ENCODE measurements at regions not wholly inside any gene's neighbourhood (a gene's known extent, or its start where the extent isn't known, plus 50 kb on each side); places are given as distances from the start of the nearest gene placed in this dataset.

DNA sequence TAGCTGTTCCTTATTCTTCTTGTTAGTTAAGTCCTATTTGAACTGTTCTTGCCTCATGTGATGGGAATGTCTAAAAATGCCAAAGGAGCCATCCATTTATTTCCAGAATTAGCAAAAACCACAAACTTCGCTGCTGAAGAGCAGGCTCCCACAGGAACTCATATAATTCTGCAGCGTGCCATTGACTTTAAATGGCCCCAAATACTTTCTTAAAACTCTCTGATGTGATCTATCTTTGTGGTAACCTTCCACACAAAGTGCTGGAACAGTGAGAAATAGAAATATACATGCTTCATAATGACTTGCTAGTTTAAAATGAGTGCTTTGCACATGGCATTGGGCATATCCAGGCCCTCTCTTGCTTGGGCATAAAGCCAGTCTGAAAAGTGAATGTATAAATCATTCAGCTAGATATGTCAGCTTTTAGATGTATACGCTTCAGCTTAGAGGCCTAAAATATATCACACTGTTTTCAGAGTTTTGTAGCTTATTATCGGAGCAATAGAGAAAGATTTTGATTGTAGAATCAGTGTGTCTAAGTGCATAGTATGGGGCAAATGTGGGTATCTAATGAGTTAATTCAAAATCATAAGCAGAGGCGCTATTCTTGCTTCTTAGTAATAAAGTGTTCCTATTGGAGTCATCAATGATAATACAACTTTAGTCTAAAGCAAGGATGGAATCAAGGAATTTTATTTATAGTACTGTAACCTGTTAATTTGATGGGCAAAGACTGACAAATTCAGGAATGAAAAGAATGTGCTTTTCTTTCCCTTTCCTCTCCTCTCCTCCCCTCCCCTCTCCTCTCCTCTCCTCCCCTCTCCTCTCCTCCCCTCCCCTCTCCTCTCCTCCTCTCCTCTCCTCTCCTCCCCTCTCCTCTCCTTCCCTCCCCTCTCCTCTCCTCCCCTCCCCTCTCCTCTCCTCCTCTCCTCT is 392.2 kb upstream of the ZFP42 start:
- H3K4me1 Mint-ChIP-seq (ENCODE audit: low read depth), result no peaks in the 10 kb centered on the region
- no peaks in the 10 kb centered on the region for H3K27me3 Mint-ChIP-seq (ENCODE audit: low read depth)
- peaks cover 5% of the 10 kb centered on the region for H3K9me3 Mint-ChIP-seq
- DNase-seq (ENCODE audit: low spot score), result no peak
- no peak overlapping the region for H3K27ac Mint-ChIP-seq
- intact Hi-C loops (cut with micrococcal nuclease), result no loop called here
- no peak overlapping the region for H3K4me3 Mint-ChIP-seq (ENCODE audit: low read depth)
- no peaks in the 10 kb centered on the region for H3K36me3 Mint-ChIP-seq (ENCODE audit: low read depth)

DNA sequence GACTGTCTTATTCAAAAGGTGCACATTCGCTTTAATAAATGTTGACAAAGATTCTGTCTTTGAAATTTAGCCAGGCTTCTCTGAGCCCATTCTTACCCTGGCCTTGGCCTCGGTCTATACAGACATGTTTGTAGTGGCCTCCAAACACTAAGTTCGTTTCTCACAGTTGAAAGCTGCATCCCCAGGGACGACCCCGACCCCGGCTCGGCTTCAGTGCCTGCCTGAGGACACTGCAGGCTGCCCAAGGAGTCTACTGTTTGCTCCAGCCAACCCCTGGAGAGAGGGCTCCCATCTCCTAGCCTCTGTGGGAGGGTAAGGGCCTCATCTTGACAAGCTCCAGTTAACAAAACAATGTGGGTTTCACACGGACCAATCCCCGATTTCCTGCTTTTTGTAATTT is 390.6 kb upstream of the ZFP42 start:
- no peak overlapping the region for H3K27ac Mint-ChIP-seq
- no peaks in the 10 kb centered on the region for H3K36me3 Mint-ChIP-seq (ENCODE audit: low read depth)
- H3K27me3 Mint-ChIP-seq (ENCODE audit: low read depth), result no peaks in the 10 kb centered on the region
- no peaks in the 10 kb centered on the region for H3K4me1 Mint-ChIP-seq (ENCODE audit: low read depth)
- intact Hi-C loops (cut with micrococcal nuclease), result no loop called here
- H3K4me3 Mint-ChIP-seq (ENCODE audit: low read depth), result no peak overlapping the region
- DNase-seq (ENCODE audit: low spot score), result no peak
- H3K9me3 Mint-ChIP-seq, result no peaks in the 10 kb centered on the region

DNA sequence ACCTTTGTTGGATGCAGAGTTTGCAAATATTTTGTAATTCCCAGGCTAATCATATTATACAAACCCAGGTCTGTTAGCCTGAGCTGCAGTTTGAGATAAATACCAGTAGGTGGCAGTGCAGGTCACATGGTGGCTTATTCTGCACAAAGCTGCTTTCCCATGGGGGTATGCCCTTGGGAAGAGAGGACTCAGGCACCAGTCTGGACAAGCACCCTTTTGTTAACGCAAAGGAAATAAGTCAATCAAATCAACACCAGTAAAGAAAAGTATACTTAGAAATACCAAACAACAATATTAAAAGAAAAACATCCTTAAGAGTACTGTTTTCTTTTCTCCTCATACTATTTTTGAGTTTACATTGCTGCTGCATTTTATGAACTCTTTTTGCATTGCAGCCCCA is 389.0 kb upstream of the ZFP42 start:
- Mint-ChIP-seq H3K4me3 (ENCODE audit: low read depth) (no peak overlapping the region), H3K27me3 (ENCODE audit: low read depth) (no peaks in the 10 kb centered on the region), H3K36me3 (ENCODE audit: low read depth) (no peaks in the 10 kb centered on the region), H3K27ac (no peak overlapping the region), H3K9me3 (peaks cover 4% of the 10 kb centered on the region), H3K4me1 (ENCODE audit: low read depth) (no peaks in the 10 kb centered on the region)
- DNase-seq (ENCODE audit: low spot score), result no peak
- intact Hi-C loops (cut with micrococcal nuclease), result loop anchor here (2.0 kb wide), 1 partner anchor 1596 kb away; no protein-coding TSS in a partner anchor

DNA sequence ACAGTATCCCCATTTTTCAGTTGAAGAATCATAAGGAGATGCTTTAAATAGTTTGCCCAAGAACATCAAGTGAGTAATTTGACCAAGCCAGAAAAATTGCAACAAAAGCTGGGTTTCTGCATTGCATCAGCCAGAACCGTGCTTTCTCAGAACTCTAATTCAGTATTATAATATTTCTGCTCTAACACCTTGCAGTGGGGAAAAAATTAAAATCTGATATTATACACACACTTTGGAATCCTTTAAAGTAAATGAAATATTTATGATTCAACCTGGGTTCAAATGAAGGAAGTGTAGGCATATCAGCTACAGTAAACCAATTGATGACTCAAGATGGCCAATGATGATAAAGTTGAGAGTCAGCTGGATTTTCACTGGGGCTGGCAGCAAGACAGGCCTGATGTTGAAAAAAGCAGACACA is 387.6 kb upstream of the ZFP42 start:
- Mint-ChIP-seq H3K36me3 (ENCODE audit: low read depth) (no peaks in the 10 kb centered on the region), H3K9me3 (peaks cover 15% of the 10 kb centered on the region), H3K4me3 (ENCODE audit: low read depth) (no peak overlapping the region), H3K4me1 (ENCODE audit: low read depth) (no peaks in the 10 kb centered on the region), H3K27ac (no peak overlapping the region), H3K27me3 (ENCODE audit: low read depth) (no peaks in the 10 kb centered on the region)
- no peak for DNase-seq (ENCODE audit: low spot score)
- intact Hi-C loops (cut with micrococcal nuclease), result no loop called here

DNA sequence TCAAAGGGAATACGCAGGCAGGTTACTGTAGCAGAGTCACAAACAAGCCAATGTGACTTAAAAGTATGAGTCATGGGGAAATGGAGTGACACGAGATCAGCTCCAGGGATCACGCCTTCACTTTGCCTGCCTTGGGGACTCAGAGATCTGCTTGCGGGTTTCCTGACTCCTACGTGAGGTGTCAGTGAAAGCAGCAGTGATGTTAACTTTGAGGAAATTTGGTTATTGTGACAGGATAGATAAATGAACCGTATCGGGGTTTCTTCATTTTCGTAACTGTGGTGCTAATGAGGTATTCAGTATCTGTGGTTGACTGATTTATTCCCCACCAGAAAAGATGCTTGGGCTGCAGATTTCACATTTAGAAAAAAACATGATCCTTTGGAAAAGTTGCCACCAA is 383.3 kb upstream of the ZFP42 start:
- Mint-ChIP-seq H3K9me3 (peaks cover 15% of the 10 kb centered on the region), H3K27ac (no peak overlapping the region), H3K27me3 (ENCODE audit: low read depth) (no peaks in the 10 kb centered on the region), H3K4me1 (ENCODE audit: low read depth) (no peaks in the 10 kb centered on the region), H3K36me3 (ENCODE audit: low read depth) (no peaks in the 10 kb centered on the region), H3K4me3 (ENCODE audit: low read depth) (no peak overlapping the region)
- no peak for DNase-seq (ENCODE audit: low spot score)
- intact Hi-C loops (cut with micrococcal nuclease), result no loop called here

DNA sequence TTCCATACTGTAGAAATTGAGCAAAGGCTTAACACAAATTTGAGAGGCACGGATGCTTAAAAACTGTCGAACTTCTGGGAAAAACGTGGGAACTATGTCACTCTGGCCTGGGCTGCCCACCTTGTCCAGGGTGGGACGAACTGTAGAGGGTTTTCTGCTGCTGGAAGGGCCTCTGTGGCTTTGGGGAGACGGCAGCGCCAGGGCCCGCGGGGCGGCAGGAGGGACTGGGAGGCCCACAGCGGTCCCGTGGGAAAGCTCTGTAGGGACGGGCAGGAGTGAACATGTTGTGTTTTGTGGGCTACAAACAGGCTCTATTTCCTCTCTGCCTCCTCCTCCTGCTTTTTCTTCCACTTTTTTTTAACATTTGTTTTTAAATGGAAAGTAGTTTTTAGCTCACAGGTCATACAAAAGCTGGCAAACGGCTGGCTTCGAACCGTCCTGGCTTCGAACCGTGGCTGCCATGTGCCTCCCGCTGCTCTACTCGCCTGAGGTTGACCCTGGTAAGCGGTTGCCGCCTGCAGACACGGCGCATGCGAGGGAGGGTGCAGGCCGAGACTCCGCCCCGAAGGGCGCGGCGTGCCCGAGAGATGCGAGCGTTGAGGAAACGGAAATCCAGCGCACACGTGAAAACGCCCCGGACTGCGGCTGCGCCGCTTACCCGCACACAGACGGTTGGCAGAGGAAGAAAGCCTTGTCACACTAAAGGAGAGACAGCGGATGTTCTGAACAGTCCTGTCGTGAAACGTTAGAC is 382.3 kb upstream of the ZFP42 start:
- H3K27me3 Mint-ChIP-seq (ENCODE audit: low read depth), result no peaks in the 10 kb centered on the region
- H3K4me3 Mint-ChIP-seq (ENCODE audit: low read depth), result no peak overlapping the region
- intact Hi-C loops (cut with micrococcal nuclease), result no loop called here
- no peak for DNase-seq (ENCODE audit: low spot score)
- H3K4me1 Mint-ChIP-seq (ENCODE audit: low read depth), result no peaks in the 10 kb centered on the region
- H3K9me3 Mint-ChIP-seq, result peaks cover 15% of the 10 kb centered on the region
- no peak overlapping the region for H3K27ac Mint-ChIP-seq
- no peaks in the 10 kb centered on the region for H3K36me3 Mint-ChIP-seq (ENCODE audit: low read depth)

DNA sequence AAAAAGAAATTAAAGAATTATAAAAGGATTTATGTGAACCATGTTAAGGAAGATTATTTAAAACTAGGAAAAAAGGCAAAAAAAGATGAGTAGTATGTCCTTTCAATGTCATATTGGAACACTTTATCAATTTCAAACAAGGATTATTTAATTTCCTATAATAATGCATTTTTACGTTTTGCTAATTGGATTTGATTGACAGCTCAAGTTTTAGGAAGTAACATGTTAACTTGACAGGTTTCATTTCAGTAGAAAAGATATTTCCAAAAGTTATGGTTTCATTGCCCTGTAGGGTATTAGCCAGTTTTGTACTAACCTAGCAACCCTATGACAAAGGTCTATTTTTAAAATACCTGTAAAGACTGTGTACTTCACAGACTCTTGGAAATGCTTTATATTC is 379.6 kb upstream of the ZFP42 start:
- H3K27ac Mint-ChIP-seq, result no peak overlapping the region
- H3K9me3 Mint-ChIP-seq, result peaks cover 15% of the 10 kb centered on the region
- DNase-seq (ENCODE audit: low spot score), result no peak
- H3K4me1 Mint-ChIP-seq (ENCODE audit: low read depth), result no peaks in the 10 kb centered on the region
- intact Hi-C loops (cut with micrococcal nuclease), result no loop called here
- H3K36me3 Mint-ChIP-seq (ENCODE audit: low read depth), result no peaks in the 10 kb centered on the region
- no peaks in the 10 kb centered on the region for H3K27me3 Mint-ChIP-seq (ENCODE audit: low read depth)
- no peak overlapping the region for H3K4me3 Mint-ChIP-seq (ENCODE audit: low read depth)

DNA sequence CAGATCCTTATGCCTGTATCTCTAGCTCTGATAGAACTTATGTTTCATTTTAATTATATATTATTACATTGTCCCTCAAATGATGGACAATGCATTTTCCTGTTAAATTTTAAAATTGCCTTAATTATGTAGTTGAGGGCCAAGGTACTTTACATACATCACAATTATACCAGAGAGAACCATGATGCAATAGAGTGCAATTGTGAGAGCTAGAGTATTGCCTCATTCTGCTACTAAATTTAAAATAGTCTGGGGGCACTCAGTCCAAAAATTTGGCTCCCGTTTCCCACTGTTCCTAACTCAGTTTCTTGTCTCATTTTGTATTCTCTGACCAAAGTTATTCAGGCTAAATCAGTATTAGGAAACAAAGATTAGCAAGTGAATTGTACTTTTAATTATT is 378.5 kb upstream of the ZFP42 start:
- Mint-ChIP-seq H3K27ac (no peak overlapping the region), H3K36me3 (ENCODE audit: low read depth) (no peaks in the 10 kb centered on the region), H3K4me3 (ENCODE audit: low read depth) (no peak overlapping the region), H3K4me1 (ENCODE audit: low read depth) (no peaks in the 10 kb centered on the region), H3K27me3 (ENCODE audit: low read depth) (no peaks in the 10 kb centered on the region), H3K9me3 (peaks cover 5% of the 10 kb centered on the region)
- intact Hi-C loops (cut with micrococcal nuclease), result no loop called here
- no peak for DNase-seq (ENCODE audit: low spot score)

DNA sequence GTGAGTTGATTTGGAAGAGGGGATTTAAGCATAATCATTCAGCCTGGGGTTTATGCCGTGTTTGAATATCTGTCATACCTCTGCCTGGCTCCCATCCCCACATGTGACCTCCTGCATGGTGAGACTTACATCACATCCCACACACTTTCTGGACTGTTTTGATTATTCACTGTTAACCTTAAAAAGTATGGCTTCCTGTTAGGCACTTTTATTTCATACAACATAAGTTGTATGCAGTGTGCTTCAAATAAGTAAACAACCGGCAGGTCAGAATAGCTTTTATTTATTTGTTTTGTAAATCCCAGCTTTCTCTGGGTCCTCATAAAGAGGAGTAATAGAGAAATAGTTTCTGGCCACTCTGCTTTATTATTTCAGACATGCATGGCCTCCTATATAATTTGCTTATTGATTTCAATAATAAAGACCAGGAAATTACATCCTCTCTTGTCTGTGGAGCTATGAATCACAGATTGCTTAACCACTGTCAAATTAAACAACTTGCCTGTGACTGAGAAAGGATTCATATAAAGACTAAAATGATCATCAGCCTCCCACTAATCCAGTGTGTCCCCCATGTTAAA is 376.8 kb upstream of the ZFP42 start:
- Mint-ChIP-seq H3K4me3 (ENCODE audit: low read depth) (no peak overlapping the region), H3K27ac (no peak overlapping the region), H3K36me3 (ENCODE audit: low read depth) (no peaks in the 10 kb centered on the region), H3K27me3 (ENCODE audit: low read depth) (no peaks in the 10 kb centered on the region), H3K9me3 (peaks cover 5% of the 10 kb centered on the region), H3K4me1 (ENCODE audit: low read depth) (no peaks in the 10 kb centered on the region)
- intact Hi-C loops (cut with micrococcal nuclease), result no loop called here
- no peak for DNase-seq (ENCODE audit: low spot score)

DNA sequence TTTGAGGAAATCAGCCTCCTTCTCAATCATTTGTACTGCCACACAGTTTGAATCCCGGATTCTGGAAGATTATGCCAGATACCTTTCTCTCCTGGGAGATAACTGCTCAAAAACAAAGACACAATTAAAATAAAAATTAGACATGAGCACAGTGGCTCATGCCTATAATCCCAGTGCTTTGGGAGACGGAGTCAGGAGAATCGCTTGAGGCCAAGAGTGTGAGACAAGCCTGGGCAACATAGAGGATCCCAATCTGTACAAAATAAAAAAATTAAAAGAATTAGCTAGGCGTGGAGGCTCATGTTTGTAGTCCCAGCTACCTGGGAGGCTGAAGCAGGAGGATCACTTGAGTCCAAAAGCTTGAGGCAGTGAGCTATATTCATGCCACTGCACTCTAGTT is 376.3 kb upstream of the ZFP42 start:
- Mint-ChIP-seq H3K36me3 (ENCODE audit: low read depth) (no peaks in the 10 kb centered on the region), H3K27me3 (ENCODE audit: low read depth) (no peaks in the 10 kb centered on the region), H3K4me1 (ENCODE audit: low read depth) (no peaks in the 10 kb centered on the region), H3K9me3 (peaks cover 5% of the 10 kb centered on the region), H3K4me3 (ENCODE audit: low read depth) (no peak overlapping the region), H3K27ac (no peak overlapping the region)
- intact Hi-C loops (cut with micrococcal nuclease), result no loop called here
- no peak for DNase-seq (ENCODE audit: low spot score)

DNA sequence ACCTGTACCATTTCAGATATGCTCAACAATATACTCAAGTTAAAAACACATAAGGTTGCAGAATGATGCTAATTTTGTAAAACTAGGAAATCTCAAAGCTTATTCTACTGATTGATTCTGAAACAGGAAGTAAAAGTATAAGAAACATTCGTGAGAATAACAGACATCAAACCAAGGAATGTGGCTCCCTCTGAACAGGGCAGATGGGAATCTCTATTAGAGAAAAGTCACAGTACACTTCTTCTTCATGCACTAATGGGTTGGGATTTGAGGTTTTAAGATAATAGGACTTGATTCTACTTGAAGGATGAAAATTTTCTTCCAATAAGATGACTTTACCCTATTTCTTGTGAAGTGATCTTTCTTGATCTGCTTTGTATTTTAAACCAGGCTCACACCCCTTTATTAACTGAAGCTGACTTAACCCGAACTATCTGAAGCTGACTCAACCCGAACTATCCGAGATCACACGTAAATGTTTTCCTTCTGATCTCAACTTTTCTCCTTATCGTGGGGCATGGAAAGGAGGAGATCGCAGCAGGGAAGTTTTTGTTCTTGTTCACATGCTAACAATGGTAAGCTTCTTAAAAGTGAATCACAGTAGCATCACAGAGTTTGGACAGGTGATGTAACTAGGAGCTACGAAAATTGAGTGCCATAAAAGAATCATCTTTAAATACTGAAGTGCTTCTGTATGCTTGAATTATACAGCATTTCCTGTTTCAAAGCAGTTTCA is 363.1 kb upstream of the ZFP42 start:
- intact Hi-C loops (cut with micrococcal nuclease), result no loop called here
- Mint-ChIP-seq H3K4me1 (ENCODE audit: low read depth) (no peaks in the 10 kb centered on the region), H3K27me3 (ENCODE audit: low read depth) (no peaks in the 10 kb centered on the region)

DNA sequence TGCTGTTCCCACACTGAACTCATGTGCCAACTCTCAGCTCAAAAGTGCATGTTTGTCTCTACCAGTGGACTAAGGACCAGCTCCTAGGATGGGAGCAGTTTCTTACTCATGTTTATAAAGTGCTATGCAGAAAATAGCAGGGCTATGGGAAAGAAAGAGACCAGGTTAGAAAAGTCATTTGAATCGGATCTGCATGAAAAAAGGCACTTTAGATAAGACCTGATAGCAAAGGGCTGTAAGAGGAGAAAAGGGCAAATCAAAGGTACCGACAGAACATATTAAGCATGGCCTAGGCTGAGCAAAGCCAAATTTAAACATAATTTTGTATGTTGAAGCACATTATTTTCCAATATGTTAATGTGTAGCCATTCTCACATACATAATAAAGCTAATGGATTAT is 362.3 kb upstream of the ZFP42 start:
- H3K27ac Mint-ChIP-seq, result no peak overlapping the region
- H3K9me3 Mint-ChIP-seq, result peaks cover 28% of the 10 kb centered on the region
- intact Hi-C loops (cut with micrococcal nuclease), result no loop called here
- no peaks in the 10 kb centered on the region for H3K4me1 Mint-ChIP-seq (ENCODE audit: low read depth)
- H3K4me3 Mint-ChIP-seq (ENCODE audit: low read depth), result no peak overlapping the region
- H3K36me3 Mint-ChIP-seq (ENCODE audit: low read depth), result no peaks in the 10 kb centered on the region
- no peak for DNase-seq (ENCODE audit: low spot score)
- no peaks in the 10 kb centered on the region for H3K27me3 Mint-ChIP-seq (ENCODE audit: low read depth)

More for the DNA sequence above, 363.1 kb upstream of the ZFP42 start:
- Mint-ChIP-seq H3K4me3 (ENCODE audit: low read depth) (no peak overlapping the region), H3K36me3 (ENCODE audit: low read depth) (no peaks in the 10 kb centered on the region), H3K27ac (no peak overlapping the region), H3K9me3 (peaks cover 29% of the 10 kb centered on the region)
- DNase-seq (ENCODE audit: low spot score), result no peak

All from activated T-helper 2 cell treated with anti-CD3 and anti-CD28 coated beads, Interferon-gamma antibody, Interleukin-2, Interleukin-4, amounts not matched to agents 10 μg/mL and 5 μg/mL and 100 μg/mL, durations not matched to agents 14 hours and 24 hours and 36 hours (primary cell).